Activated CD4-positive, alpha-beta T cell treated with anti-CD3 and anti-CD28 coated beads, Interleukin-2, amount 10 ng/mL, durations not matched to agents 24 days and 14 days (primary cell): ENCODE measurements at regions not wholly inside any gene's neighbourhood (a gene's known extent, or its start where the extent isn't known, plus 50 kb on each side); places are given as distances from the start of the nearest gene placed in this dataset.

Experiments
- DNase-seq: peaks from one replicate; pipeline ENCODE4 v3.0.0; 2022
- H3K27ac Mint-ChIP-seq: one replicate; pipeline ENCODE4 v1.8.0; 2022; ENCODE audit warnings: mild to moderate bottlenecking, mixed read lengths
- H3K27me3 Mint-ChIP-seq: one replicate; pipeline ENCODE4 v1.8.0; 2022; ENCODE audit warnings: mixed read lengths
- H3K36me3 Mint-ChIP-seq: one replicate; pipeline ENCODE4 v1.8.0; 2022; ENCODE audit warnings: low read depth, mild to moderate bottlenecking, mixed read lengths
- H3K4me1 Mint-ChIP-seq: one replicate; pipeline ENCODE4 v1.8.0; 2021; ENCODE audit warnings: mixed read lengths
- H3K4me3 Mint-ChIP-seq: one replicate; pipeline ENCODE4 v1.8.0; 2022; ENCODE audit warnings: mild to moderate bottlenecking, moderate library complexity, mixed read lengths
- H3K9me3 Mint-ChIP-seq: one replicate; pipeline ENCODE4 v1.8.0; 2021; ENCODE audit warnings: mixed read lengths
- intact Hi-C: fragments of 100-400 bp; cut with micrococcal nuclease; formaldehyde crosslinking; loops from one replicate; pipeline ENCODE4 v1.15.1; 2023

- Mint-ChIP-seq H3K4me1 (no peaks in the 10 kb centered on the region), H3K27ac (no peak overlapping the region), H3K4me3 (no peak overlapping the region), H3K27me3 (no peaks in the 10 kb centered on the region), H3K9me3 (peaks cover 3% of the 10 kb centered on the region), H3K36me3 (no peaks in the 10 kb centered on the region)
- intact Hi-C loops, result no loop called here
- DNase-seq, result no peak
Observed at GRCh38 chr20:21873291-21873690, 167.8 kb downstream of the PAX1 start.

GRCh38 chr20:21867811-21868210, 162.3 kb downstream of the PAX1 start:
- DNase-seq, result no peak
- intact Hi-C loops, result no loop called here
- no peak overlapping the region for H3K4me3 Mint-ChIP-seq
- H3K27me3 Mint-ChIP-seq, result no peaks in the 10 kb centered on the region
- peaks cover 7% of the 10 kb centered on the region for H3K9me3 Mint-ChIP-seq
- no peaks in the 10 kb centered on the region for H3K4me1 Mint-ChIP-seq
- no peaks in the 10 kb centered on the region for H3K36me3 Mint-ChIP-seq
- H3K27ac Mint-ChIP-seq, result no peak overlapping the region

DNA sequence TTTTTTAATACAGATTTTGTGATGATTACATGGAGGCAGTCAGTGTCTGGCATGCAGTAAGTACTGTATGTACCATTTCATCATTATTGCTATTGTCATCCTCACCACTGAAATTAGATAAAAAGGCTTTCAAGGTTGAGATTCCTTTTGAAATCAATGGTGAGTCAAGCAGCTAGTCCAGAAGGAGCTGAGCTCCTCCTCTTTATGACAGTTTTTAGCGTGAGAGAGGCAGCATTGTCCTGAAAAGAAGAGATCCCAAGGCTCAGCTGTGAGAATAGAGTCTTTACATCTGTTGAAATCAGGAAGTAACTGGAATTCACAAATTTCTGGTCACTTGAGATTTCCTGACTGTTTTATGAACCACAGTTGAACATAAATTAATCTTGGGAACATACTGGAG, 161.9 kb downstream of the PAX1 start:
- Mint-ChIP-seq H3K9me3 (peaks cover 5% of the 10 kb centered on the region), H3K27me3 (no peaks in the 10 kb centered on the region), H3K27ac (no peak overlapping the region), H3K4me1 (no peaks in the 10 kb centered on the region), H3K36me3 (no peaks in the 10 kb centered on the region), H3K4me3 (no peak overlapping the region)
- intact Hi-C loops, result no loop called here
- DNase-seq, result no peak

DNA sequence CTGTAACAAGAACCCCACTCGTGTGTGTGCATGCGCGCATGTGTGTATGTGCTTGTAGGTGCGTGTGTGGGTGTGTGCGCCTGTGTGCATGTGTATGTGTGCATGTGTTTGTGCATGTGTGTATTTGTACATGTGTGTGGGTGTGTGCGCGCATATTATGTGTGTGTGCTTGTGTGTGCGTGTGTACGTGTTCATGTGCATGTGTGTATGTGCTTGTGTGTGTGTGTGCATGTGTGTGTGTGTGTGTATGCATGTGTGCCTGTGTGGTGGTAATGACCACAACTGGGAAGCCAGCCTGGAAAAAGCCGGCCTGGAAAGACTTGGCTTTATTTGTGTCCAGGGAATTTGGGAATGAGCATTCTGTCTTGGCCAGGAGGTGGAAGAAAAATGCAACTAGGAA, 157.5 kb downstream of the PAX1 start:
- intact Hi-C loops, result no loop called here
- Mint-ChIP-seq H3K27ac (no peak overlapping the region), H3K4me1 (no peaks in the 10 kb centered on the region), H3K27me3 (no peaks in the 10 kb centered on the region), H3K4me3 (no peak overlapping the region), H3K9me3 (peaks cover 16% of the 10 kb centered on the region), H3K36me3 (no peaks in the 10 kb centered on the region)
- DNase-seq, result no peak

DNA sequence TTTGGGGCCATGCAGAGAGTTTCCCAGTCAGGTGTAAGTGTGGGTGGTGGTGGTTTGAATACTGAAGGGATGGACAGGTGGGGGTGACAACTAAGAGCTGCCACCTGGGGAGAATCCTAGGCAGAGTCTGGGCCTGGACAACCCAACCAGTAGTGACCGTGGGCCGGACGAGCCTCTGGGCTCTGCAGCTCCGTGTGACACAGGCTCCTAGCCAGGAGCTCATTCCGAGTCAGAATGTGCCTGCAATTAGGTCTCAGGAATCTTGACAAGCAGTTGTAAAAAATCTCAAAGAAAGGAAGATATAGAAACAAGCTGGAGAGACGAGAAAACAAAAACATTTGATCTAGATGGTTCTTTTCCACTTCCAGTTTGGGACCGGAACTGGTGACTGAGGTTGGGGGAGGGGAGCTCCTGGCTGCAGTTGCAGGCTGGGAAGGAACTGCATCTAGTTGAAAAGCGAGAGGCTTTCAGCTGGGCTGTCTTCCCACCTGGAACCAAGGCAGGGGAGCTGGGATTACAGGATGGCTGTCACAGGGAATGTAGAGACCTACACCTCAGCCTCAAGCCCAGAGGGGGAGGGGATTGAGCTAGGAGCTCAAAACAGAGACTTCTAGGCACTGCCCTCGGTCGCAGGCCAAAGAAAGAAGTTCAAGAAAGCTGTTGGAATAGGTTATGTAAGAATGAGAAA, 156.9 kb downstream of the PAX1 start:
- H3K4me1 Mint-ChIP-seq, result no peaks in the 10 kb centered on the region
- no peaks in the 10 kb centered on the region for H3K36me3 Mint-ChIP-seq
- no peak overlapping the region for H3K4me3 Mint-ChIP-seq
- no peak overlapping the region for H3K27ac Mint-ChIP-seq
- intact Hi-C loops, result no loop called here
- DNase-seq, result no peak
- H3K27me3 Mint-ChIP-seq, result no peaks in the 10 kb centered on the region
- peaks cover 20% of the 10 kb centered on the region for H3K9me3 Mint-ChIP-seq

DNA sequence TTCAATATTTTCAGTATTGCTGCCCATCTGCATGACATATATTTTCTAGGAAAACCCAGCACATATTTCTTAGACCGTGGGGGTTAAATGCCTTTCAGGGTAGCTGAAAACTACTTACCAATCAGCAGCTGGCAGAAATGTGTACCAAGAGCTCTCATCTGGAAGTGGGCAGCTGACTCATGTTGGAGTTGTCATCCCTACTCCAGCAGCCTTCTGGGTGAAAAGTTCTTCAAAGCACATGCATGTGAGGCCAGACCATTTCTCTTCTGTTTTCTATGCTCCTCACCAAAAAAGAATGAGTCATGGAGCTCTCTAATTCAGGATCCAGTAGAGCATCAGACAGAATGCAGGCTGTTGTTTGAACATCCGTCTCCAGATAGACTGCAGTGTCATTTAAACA, 135.5 kb downstream of the PAX1 start:
- Mint-ChIP-seq H3K27me3 (no peaks in the 10 kb centered on the region), H3K4me1 (no peaks in the 10 kb centered on the region), H3K36me3 (no peaks in the 10 kb centered on the region), H3K9me3 (no peaks in the 10 kb centered on the region), H3K4me3 (no peak overlapping the region), H3K27ac (no peak overlapping the region)
- no peak for DNase-seq
- intact Hi-C loops, result no loop called here

DNA sequence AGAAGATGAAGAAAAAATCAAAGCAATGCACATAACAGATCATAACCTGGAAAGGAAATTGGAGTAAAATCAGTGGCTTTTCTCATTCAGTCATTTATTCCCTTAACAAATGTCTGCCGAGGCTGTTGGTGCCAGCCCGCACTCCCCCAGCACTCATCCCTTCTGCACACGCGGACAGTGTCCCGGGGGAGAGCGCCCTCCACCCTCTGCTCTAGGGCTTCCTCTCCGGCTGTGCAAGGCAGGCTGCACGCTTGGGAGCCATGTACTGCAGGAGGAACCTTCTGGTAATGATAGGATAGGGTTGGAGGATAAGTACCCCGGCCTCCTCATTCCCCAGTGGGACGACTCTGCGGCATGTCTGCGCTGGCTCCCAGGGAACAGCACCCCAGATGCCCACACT, 134.5 kb downstream of the PAX1 start:
- H3K4me1 Mint-ChIP-seq, result no peaks in the 10 kb centered on the region
- DNase-seq, result no peak
- no peaks in the 10 kb centered on the region for H3K27me3 Mint-ChIP-seq
- no peak overlapping the region for H3K27ac Mint-ChIP-seq
- no peaks in the 10 kb centered on the region for H3K9me3 Mint-ChIP-seq
- no peaks in the 10 kb centered on the region for H3K36me3 Mint-ChIP-seq
- intact Hi-C loops, result no loop called here
- no peak overlapping the region for H3K4me3 Mint-ChIP-seq

DNA sequence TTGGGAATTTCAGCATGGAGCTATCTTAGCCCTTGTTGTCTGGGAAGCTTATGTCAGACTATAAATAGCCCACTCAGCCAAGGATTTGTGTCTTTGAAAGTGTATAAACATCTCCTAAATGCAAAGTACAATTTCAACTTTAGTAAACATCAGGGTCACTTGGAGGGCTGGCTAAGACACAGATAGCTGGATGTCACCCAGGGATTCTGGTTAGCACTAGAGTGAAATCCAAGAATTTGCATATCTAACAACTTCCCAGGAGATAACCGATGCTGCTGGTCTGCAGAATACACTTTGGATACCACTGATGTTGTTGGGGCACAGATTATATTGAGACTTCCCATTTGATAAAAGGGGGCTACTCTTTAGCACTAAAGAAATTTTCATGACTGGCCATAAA, 130.9 kb downstream of the PAX1 start:
- intact Hi-C loops, result no loop called here
- Mint-ChIP-seq H3K4me3 (no peak overlapping the region), H3K36me3 (no peaks in the 10 kb centered on the region), H3K9me3 (no peaks in the 10 kb centered on the region), H3K27me3 (no peaks in the 10 kb centered on the region), H3K27ac (no peak overlapping the region), H3K4me1 (no peaks in the 10 kb centered on the region)
- no peak for DNase-seq

GRCh38 chr20:21835042-21835441, 129.6 kb downstream of the PAX1 start:
- intact Hi-C loops, result no loop called here
- no peak overlapping the region for H3K27ac Mint-ChIP-seq
- H3K4me1 Mint-ChIP-seq, result no peaks in the 10 kb centered on the region
- H3K36me3 Mint-ChIP-seq, result no peaks in the 10 kb centered on the region
- H3K27me3 Mint-ChIP-seq, result no peaks in the 10 kb centered on the region
- H3K4me3 Mint-ChIP-seq, result no peak overlapping the region
- no peak for DNase-seq
- no peaks in the 10 kb centered on the region for H3K9me3 Mint-ChIP-seq

DNA sequence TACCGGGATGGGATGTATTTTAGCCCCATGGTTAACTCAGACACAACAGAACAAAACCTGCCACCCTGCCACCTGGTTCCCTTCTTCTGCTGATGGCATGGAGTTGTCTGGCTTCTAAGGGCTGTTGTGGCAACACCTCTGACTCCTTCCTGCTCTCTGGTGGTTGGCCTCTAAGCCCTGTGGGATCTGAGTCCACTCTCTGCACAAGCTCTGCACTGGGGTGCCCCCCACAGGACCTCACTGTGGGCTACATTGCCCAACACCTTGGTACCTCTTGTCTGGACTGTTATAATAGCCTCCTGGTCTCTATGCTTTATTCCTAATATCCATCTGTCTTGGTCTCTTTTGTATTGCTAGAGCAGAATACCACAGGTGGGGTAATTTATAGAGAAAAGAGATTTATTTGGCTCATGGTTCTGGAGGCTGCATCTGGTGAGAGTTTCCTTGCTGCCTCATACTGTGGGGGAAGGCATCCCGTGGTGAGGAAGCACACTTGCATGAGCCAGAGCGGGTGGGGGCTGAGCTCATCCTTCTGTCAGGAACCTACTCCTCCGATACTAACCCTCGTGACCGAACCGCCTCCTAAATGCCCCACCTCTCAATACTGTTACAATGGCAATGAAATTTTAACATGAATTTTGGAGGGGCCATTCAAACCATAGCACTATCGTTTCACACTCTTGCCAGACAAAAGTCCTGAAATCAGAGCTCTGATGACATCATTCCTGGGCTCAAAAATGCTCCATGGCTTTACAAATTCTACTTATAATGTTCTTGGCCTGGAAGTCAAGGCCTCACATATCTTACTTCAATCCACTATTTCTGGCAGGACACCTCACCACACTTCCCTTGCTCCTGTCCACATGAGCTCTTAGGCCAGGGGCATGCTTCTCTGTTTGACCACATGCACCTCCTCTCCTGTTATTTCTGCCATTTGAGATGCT, 127.2 kb downstream of the PAX1 start:
- H3K27ac Mint-ChIP-seq, result no peak overlapping the region
- peaks cover 3% of the 10 kb centered on the region for H3K9me3 Mint-ChIP-seq
- no peaks in the 10 kb centered on the region for H3K27me3 Mint-ChIP-seq
- DNase-seq, result no peak
- intact Hi-C loops, result no loop called here
- no peaks in the 10 kb centered on the region for H3K36me3 Mint-ChIP-seq
- H3K4me1 Mint-ChIP-seq, result no peaks in the 10 kb centered on the region
- H3K4me3 Mint-ChIP-seq, result no peak overlapping the region

GRCh38 chr20:21826976-21827375, 121.5 kb downstream of the PAX1 start:
- no peaks in the 10 kb centered on the region for H3K4me1 Mint-ChIP-seq
- intact Hi-C loops, result no loop called here
- H3K36me3 Mint-ChIP-seq, result no peaks in the 10 kb centered on the region
- H3K27ac Mint-ChIP-seq, result no peak overlapping the region
- H3K9me3 Mint-ChIP-seq, result peaks cover 3% of the 10 kb centered on the region
- no peak overlapping the region for H3K4me3 Mint-ChIP-seq
- no peak for DNase-seq
- H3K27me3 Mint-ChIP-seq, result no peaks in the 10 kb centered on the region

DNA sequence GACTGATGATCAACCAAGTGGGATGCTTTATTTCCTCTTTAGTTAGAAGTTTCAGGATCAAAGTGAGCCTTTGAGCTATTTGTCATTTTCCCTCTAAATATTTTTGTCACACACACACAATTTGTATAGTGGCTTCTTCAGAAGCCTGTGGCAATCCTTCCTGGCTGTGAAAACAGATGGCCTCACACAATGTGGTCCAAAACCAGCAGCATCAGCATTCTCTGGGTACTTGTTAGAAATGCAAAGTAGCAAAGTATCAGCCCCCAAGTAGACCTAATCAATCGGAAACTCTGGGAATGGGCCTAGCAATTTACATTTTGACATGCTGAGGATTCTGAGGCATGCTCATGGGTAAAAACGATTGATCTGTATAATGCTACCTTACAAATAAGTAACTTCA, 115.9 kb downstream of the PAX1 start:
- H3K4me1 Mint-ChIP-seq, result no peaks in the 10 kb centered on the region
- H3K4me3 Mint-ChIP-seq, result no peak overlapping the region
- no peaks in the 10 kb centered on the region for H3K36me3 Mint-ChIP-seq
- H3K27ac Mint-ChIP-seq, result no peak overlapping the region
- H3K9me3 Mint-ChIP-seq, result no peaks in the 10 kb centered on the region
- intact Hi-C loops, result no loop called here
- H3K27me3 Mint-ChIP-seq, result no peaks in the 10 kb centered on the region
- no peak for DNase-seq

DNA sequence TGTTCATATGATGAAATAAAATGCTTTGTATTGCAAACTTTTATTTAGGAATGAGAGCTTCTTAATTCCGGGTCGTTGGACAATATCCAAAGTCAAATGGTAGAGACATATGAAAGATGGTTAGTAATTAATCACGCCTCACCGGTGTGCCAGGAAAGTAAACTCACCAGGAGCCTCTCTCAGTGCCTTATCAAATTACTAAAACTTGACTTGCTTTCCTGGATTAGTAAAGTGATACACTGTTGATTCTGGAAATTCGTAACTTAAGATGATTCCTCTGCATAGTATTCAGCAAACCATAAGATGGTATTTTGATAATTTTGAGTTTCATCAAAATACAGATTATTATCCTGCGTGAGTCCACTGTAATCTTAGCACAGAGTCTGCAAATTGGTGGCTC, 115.2 kb downstream of the PAX1 start:
- Mint-ChIP-seq H3K4me1 (no peaks in the 10 kb centered on the region), H3K27me3 (no peaks in the 10 kb centered on the region), H3K36me3 (no peaks in the 10 kb centered on the region), H3K4me3 (no peak overlapping the region), H3K27ac (no peak overlapping the region), H3K9me3 (no peaks in the 10 kb centered on the region)
- intact Hi-C loops, result no loop called here
- no peak for DNase-seq

- intact Hi-C loops, result no loop called here
- Mint-ChIP-seq H3K9me3 (no peaks in the 10 kb centered on the region), H3K27ac (no peak overlapping the region), H3K27me3 (no peaks in the 10 kb centered on the region), H3K4me3 (no peak overlapping the region), H3K36me3 (no peaks in the 10 kb centered on the region), H3K4me1 (no peaks in the 10 kb centered on the region)
- no peak for DNase-seq
Observed at GRCh38 chr20:21820045-21820444, 114.6 kb downstream of the PAX1 start.
